Ishikawa (cell line): ENCODE measurements at regions not wholly inside any gene's neighbourhood (a gene's known extent, or its start where the extent isn't known, plus 50 kb on each side); places are given as distances from the start of the nearest gene placed in this dataset.

Experiments used
- CEBPB ChIP-seq: IDR thresholded peaks from 2 replicates; pipeline ENCODE4 v1.6.1; 2012
- CREB1 ChIP-seq: IDR thresholded peaks from 2 replicates; pipeline ENCODE4 v1.6.1; 2012; ENCODE audit warnings: low read depth
- EGR1 ChIP-seq: IDR thresholded peaks from 2 replicates; pipeline ENCODE4 v1.6.1; 2012
- EP300 ChIP-seq: IDR thresholded peaks from 2 replicates; pipeline ENCODE4 v1.6.1; 2012; ENCODE audit warnings: borderline replicate concordance
- FOXM1 ChIP-seq: IDR thresholded peaks from 2 replicates; pipeline ENCODE4 v1.6.1; 2012; ENCODE audit warnings: low read depth, borderline replicate concordance
- RAD21 ChIP-seq: IDR thresholded peaks from 2 replicates; pipeline ENCODE4 v1.6.1; 2012; ENCODE audit warnings: low read depth
- REST ChIP-seq: IDR thresholded peaks from 2 replicates; pipeline ENCODE4 v1.6.1; 2012; ENCODE audit warnings: low read depth, mild to moderate bottlenecking
- TAF1 ChIP-seq: IDR thresholded peaks from 2 replicates; pipeline ENCODE4 v1.6.1; 2012; ENCODE audit warnings: low read depth, mild to moderate bottlenecking
- TCF12 ChIP-seq: IDR thresholded peaks from 2 replicates; pipeline ENCODE4 v1.6.1; 2012; ENCODE audit warnings: low read depth
- TEAD4 ChIP-seq: IDR thresholded peaks from 2 replicates; pipeline ENCODE4 v1.6.1; 2012
- YY1 ChIP-seq: IDR thresholded peaks from 2 replicates; pipeline ENCODE4 v1.6.1; 2012; ENCODE audit warnings: low read depth
- ZBTB7A ChIP-seq: IDR thresholded peaks from 2 replicates; pipeline ENCODE4 v1.6.1; 2012; ENCODE audit warnings: low read depth
- TF ChIP-seq, protein P1 (sequence below): IDR thresholded peaks from 2 replicates; pipeline ENCODE4 v1.6.1; 2012

DNA sequence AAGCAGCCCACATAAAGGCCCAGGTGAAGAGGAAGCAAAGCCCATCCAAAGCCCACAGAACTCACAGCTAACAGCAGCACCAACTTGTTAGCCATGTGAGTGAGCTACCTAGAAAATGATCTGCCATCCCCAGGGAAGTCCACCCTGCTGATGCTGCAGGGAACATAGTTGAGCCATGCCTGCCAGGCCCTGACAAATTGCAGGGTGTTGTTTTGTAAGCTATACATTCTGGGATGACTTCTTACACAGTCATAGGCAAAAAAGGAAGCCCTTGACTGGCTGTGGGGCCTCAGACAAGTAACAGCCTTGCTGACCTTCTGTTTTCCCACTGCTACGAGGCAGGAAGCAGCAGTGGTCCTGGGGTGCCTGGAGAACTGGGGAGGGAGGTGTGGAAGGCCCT is 262.7 kb downstream of the MATN1 start:
- no peak for TF ChIP-seq TCF12
- TF ChIP-seq TAF1: no peak
- TF ChIP-seq, protein P1, sequence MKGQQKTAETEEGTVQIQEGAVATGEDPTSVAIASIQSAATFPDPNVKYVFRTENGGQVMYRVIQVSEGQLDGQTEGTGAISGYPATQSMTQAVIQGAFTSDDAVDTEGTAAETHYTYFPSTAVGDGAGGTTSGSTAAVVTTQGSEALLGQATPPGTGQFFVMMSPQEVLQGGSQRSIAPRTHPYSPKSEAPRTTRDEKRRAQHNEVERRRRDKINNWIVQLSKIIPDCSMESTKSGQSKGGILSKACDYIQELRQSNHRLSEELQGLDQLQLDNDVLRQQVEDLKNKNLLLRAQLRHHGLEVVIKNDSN: no peak
- TF ChIP-seq REST: no peak
- TF ChIP-seq EP300: no peak
- TF ChIP-seq ZBTB7A: no peak
- no peak for TF ChIP-seq CREB1
- no peak for TF ChIP-seq FOXM1
- no peak for TF ChIP-seq TEAD4
- TF ChIP-seq YY1: no peak
- TF ChIP-seq EGR1: no peak
- TF ChIP-seq RAD21: no peak
- TF ChIP-seq CEBPB: no peak
